Stimulated activated CD4-positive, alpha-beta T cell treated with anti-CD3 and anti-CD28 coated beads, Interleukin-15, amount 100 ng/mL, for 1 hour (primary cell): ENCODE measurements at regions not wholly inside any gene's neighbourhood (a gene's known extent, or its start where the extent isn't known, plus 50 kb on each side); places are given as distances from the start of the nearest gene placed in this dataset.

Source experiments
- DNase-seq, 2 donors: peaks; one replicate each; pipeline ENCODE4 v3.0.0-alpha.2; 2020; ENCODE audit warnings: low read depth in 1 of 2, low spot score in 1 of 2

GRCh38 chr11:119523539-119524157 lies 100.7 kb upstream of the THY1 start:
- no peak for DNase-seq

DNA sequence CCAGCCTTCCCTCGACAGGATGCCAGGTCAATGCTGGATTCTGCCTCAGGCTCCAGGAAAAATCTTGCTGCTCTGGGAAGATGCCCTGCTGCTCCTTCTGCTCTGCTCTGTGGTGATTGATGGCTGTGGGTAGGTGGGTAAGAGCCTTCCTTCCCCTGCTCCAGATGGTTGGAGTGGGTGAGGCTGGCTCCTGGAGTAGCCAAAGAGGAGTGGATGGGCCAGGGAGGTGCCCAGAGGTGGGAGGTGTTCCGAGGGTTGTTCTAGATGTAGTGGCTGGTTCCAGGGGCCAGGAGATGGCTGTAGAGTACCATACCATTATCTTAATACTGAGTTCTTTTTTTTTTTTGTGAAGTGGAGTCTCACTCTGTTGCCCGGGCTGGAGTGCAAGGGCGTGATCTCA lies 99.6 kb upstream of the THY1 start:
- no peak for DNase-seq

GRCh38 chr11:119521551-119521950 lies 98.6 kb upstream of the THY1 start:
- no peak for DNase-seq

GRCh38 chr11:119520966-119521365 lies 98.0 kb upstream of the THY1 start:
- DNase-seq, result no peak

- DNase-seq, result no peak
Observed at GRCh38 chr11:119520400-119520799, 97.4 kb upstream of the THY1 start.

- DNase-seq, result no peak
Observed at GRCh38 chr11:119519796-119520195, 96.8 kb upstream of the THY1 start.

- DNase-seq, result no peak
Observed at GRCh38 chr11:119518746-119519730, 96.1 kb upstream of the THY1 start.

- no peak for DNase-seq
Observed at GRCh38 chr11:119515771-119516400, 92.9 kb upstream of the THY1 start.

GRCh38 chr11:119513806-119514170 lies 90.8 kb upstream of the THY1 start:
- DNase-seq, result no peak

DNA sequence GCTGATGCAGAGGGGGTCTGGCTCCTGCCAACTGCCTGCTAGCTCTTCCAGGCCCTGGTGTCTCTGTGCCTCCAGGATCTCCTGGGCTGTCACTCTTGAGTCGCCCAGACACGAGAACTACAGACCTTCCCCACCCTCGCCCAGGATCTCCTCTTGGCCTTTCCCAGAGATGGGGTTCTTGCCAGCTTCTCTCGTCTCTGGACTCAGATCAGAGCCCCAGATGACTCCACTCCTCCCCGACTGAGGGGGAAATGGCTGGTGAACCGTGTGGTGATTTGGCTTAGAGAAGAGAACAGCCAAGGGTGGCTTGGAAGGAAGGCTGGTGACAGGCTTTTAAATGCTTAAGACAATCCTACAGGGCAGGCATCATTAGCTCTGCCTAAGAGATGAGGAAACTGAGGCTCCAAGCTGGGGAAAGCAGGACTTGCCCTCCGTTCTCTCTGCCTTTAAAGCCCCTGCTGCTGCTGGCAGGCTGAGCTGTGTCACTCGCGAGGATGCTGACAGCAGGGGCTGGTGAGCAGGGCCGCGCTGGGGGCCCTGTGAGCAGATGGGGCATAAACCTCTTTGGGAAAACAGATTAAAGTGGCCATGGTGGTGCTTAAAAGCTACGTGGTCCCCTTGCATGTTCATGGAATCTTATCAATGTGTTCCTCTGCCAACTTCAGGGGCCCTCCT lies 90.3 kb upstream of the THY1 start:
- no peak for DNase-seq

DNA sequence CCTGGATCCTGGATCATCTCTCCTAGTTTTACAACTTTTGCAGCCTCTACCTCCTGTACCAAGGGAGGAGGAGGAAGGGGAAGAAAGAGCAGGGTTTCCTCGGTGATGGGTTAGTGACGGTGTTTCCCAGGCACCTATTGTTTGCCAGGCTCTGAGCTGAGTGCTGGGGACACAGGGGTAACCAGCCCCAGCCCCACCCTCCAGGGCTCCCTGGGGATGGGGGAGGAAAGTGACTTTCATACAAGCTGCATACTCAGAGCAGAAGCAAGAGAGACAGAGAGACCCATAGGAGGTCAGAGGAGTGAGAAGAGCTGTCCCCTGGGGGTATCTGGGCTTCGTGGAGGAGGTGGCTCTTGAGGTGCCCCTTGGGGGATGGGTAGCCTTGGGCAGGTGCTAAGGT lies 89.4 kb upstream of the THY1 start:
- no peak for DNase-seq

DNA sequence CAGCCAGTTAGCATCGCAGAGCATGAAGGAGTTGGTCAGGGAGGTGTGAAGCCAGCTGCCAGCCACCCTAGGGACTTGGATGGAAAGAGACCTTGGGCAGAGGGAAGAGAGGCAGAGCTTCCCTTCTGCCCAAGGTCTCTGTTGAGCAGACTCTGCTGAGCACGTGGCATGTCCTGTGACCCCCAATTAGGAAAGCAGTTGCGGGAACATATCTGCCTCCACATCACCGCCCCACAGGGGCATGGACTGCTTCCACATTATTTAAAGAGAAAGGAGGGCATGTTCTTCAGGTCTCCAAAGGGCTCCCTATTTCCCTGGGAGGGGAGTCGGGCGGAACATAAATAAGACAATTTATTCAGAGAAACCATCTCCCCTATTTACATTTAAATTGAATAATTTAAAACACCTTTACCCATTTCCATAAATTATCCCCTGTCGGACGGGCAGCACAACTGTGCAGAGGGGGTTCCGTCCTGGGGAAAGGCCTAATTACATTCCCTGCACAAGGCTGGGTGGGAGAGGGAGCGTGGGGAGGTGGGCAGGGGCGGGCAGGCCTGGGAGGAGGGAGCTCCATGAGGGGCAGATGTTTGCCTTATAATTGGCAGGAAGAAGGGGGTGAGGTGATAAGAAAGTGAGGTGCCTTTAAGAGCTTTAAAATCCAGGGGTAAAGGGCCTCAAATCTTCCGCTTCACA lies 88.8 kb upstream of the THY1 start:
- DNase-seq, result no peak

GRCh38 chr11:119509969-119510401 lies 87.0 kb upstream of the THY1 start:
- no peak for DNase-seq

- DNase-seq, result no peak
Observed at GRCh38 chr11:119509282-119509841, 86.4 kb upstream of the THY1 start.

DNA sequence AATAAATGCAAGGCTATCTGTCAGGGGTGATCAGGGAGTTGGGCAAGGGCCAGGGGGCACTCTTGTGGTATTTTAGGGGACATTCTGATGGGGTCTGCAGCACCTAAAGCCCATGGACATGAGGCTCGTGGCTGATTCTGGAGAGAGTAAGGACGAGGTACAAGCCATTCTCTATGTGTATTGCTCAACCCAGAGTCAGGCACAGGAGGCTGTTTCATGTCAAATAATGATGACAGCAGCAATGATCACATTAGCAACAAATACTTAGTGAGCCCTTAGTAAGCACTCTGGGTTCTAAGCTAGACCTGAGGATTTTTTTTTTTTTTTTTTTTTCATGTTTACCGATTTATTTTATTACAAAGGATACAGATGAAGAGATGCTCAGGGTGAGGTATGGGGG lies 83.5 kb upstream of the THY1 start:
- no peak for DNase-seq

DNA sequence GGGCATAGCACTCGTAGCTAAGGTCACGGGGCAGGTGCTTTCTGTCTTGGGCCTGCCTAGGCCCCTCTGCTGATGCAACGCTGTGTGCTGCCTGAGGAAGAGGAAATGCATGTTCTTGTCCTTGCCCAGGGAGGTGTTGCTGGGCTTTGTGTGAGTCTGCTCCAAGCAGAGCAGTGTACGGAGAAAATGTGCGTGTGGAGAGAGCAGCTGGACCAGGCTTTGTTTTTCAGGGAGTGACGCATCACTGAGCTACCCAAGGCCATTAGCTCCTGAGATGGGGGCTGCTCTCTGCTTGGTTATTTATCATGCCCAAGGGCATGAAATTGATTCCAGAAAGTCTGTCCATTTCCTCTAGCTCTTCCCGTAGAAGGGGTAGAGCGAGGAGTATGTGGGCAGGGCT lies 82.9 kb upstream of the THY1 start:
- DNase-seq, result no peak

- no peak for DNase-seq
Observed at GRCh38 chr11:119505071-119505470, 82.1 kb upstream of the THY1 start.

DNA sequence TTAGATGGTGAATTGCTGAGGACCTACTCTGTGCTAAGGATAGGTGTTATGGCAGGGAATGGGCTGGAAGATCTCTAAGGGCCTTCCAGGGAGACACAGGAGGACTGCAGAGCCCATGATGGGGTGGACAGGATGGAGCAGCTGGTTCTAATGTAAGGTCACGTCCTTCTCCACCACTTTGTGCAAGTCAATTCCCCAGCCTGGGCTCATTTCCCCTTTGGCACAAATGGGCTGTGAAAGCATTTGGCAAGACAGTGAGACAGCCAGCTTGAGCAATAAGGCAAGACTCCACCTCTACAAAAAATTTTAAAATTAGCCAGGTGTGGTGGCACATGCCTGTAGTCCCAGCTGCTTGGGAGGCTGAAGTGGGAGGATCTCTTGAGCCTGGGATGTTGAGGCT lies 81.4 kb upstream of the THY1 start:
- no peak for DNase-seq

DNA sequence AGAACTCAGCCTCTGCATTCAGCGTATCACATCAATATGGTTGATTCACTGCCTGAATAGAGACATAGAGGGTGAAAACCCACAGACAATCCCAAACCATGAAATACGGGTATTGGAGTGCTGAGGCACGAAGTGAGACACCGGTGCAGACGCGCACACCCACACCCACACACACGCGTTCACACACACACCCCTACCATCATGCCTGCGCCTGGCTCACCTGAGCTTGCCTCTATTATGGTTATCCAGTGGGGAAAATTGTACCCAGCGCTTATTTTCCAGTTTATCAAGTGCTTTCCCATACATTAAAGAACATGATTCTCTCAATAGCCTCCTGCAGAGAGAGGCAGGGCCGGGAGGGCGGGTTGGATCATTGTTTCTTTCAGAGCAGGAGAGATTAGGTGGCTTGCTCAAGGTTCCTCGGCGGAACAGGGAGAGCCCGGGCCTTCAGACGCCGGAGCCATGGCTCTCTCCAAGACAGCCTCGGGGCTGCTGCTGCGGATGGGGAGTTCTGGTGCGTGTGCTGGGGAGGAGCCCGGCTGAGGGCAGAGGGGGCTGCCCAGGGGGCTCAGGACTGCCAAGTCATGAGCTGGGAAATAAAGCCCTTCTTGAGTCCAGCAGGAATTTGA lies 78.9 kb upstream of the THY1 start:
- DNase-seq, result no peak

DNA sequence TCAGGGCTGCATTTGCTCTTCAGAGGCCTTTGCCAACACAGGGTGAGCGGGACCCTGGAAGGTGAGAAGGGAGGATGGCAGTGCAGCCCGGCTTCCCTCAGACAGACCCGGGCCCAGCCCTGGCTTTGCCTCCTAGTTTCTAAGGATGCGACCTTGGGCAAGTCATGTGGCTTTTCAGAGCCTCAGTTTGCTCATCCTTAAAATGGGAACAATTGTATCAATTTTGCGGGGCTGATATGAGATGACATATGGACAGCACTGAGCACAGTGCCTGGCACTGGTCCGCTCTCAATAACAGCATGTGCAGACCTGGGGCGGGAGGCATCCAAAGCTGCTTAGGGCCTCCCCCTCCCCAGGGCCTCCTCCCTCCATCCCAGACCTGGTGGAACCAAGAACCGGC lies 74.7 kb upstream of the THY1 start:
- no peak for DNase-seq
